Natural killer cell (primary cell): ENCODE measurements at regions not wholly inside any gene's neighbourhood (a gene's known extent, or its start where the extent isn't known, plus 50 kb on each side); places are given as distances from the start of the nearest gene placed in this dataset.
A peak's percentile ranks its signal among the peaks of the same experiment; 100 is the strongest.

Experiments
- ATAC-seq, 3 donors: fragments of 150-1000 bp in 2 of 3; fragments of 200-7000 bp in 1 of 3; cut with Tn5 transposase; 1 replicate in 1 of 3; 2 replicates in 2 of 3; pipeline ENCODE4 v1.10.0; 2021; ENCODE audit warnings: mild to moderate bottlenecking in 2 of 3, moderate library complexity in 2 of 3
- DNase-seq, 2 donors: peaks; one replicate each; pipeline versions ENCODE4 v3.0.0 to v3.0.0-alpha.2; 2013 to 2021; ENCODE audit warnings: mixed read lengths in 1 of 2
- H3K27ac ChIP-seq: one replicate; pipeline ENCODE4 v1.5.1; 2013; ENCODE audit warnings: mild to moderate bottlenecking, low read length
- H3K27me3 ChIP-seq: one replicate; pipeline ENCODE4 v1.6.1; 2013; ENCODE audit warnings: low read length; ENCODE audit not compliant: control insufficient read depth, insufficient read depth
- H3K36me3 ChIP-seq: one replicate; pipeline ENCODE4 v1.6.1; 2013; ENCODE audit warnings: low read length; ENCODE audit not compliant: control insufficient read depth, insufficient read depth
- H3K4me1 ChIP-seq: one replicate; pipeline ENCODE4 v1.6.1; 2013; ENCODE audit warnings: low read length; ENCODE audit not compliant: control insufficient read depth, insufficient read depth
- H3K4me3 ChIP-seq: one replicate; pipeline ENCODE4 v1.5.1; 2013; ENCODE audit warnings: low read length
- H3K9me3 ChIP-seq: one replicate; pipeline ENCODE4 v1.6.1; 2013; ENCODE audit warnings: low read length; ENCODE audit not compliant: control insufficient read depth, insufficient read depth
- H3K27ac Mint-ChIP-seq, 2 donors: one replicate each; pipeline ENCODE4 v1.8.0; 2022; ENCODE audit warnings: mild to moderate bottlenecking in 2 of 2, mixed read lengths in 2 of 2, moderate library complexity in 1 of 2
- H3K27me3 Mint-ChIP-seq, 2 donors: one replicate each; pipeline ENCODE4 v1.8.0; 2022; ENCODE audit warnings: low read depth in 2 of 2, mixed read lengths in 2 of 2
- H3K36me3 Mint-ChIP-seq: one replicate; pipeline ENCODE4 v1.8.0; 2022; ENCODE audit warnings: mixed read lengths
- H3K4me1 Mint-ChIP-seq, 2 donors: one replicate each; pipeline ENCODE4 v1.8.0; 2022; ENCODE audit warnings: mixed read lengths in 2 of 2
- H3K4me3 Mint-ChIP-seq: one replicate; pipeline ENCODE4 v1.8.0; 2022; ENCODE audit warnings: mild to moderate bottlenecking, moderate library complexity, mixed read lengths
- H3K9me3 Mint-ChIP-seq, 2 donors: one replicate each; pipeline ENCODE4 v1.8.0; 2022; ENCODE audit warnings: mixed read lengths in 2 of 2
- CTCF ChIP-seq: fragments of 200-600 bp; IDR thresholded peaks from one replicate; pipeline ENCODE4 v1.8.0; 2022; ENCODE audit warnings: antibody characterized with exemption
- WGBS: methylation state at CpG from one replicate; pipeline ENCODE4 v1.1.7; 2013; ENCODE audit warnings: missing lambda C conversion rate; ENCODE audit not compliant: insufficient coverage; 5-methylcytosine and 5-hydroxymethylcytosine counted together
- intact Hi-C: fragments of 100-400 bp; cut with micrococcal nuclease; formaldehyde crosslinking; loops from one replicate; pipeline ENCODE4 v1.14.2; 2022

DNA sequence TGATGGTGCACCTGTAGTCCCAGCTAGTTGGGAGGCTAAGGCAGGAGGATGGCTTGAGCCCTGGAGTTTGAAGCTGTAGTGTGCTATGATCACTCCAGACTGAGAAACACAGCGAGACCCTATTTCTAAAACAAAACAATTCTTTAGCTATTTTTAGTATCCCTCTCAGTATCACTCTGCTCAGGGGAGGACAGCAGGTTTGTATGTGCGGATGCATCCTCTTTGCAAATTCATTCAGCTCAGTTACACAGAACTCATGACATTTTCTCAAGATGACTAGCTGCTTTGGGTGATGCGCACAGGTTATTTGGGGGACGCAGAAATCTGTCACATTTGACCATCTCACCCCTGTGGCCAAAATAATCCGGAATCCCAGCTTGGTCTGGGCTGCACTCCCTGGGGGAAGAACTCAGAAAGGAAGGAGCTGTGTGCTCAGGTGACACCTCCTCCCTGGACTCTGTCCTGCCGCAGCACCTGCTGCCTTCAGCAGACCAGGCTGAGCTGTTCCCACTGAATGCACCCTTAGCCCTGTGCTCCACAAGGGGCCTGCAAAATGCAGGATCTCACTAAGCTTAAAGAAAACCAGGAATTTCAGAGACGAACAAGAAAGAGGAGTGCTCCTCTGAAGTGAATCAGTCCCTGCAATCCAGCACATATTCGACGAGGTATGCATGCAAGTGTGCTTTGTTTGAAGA, 89.5 kb upstream of the PGBD5 start:
- no peak overlapping the region for H3K4me3 ChIP-seq
- Mint-ChIP-seq H3K36me3 (no peaks in the 10 kb centered on the region), H3K4me1 (no peaks in the 10 kb centered on the region), H3K4me3 (no peak overlapping the region), H3K27me3 (peaks cover 2 to 24% of the 10 kb centered on the region in 2 donors), H3K27ac (no peak overlapping the region), H3K9me3 (no peaks in the 10 kb centered on the region)
- no peak for ATAC-seq
- 62% methylated on average over 9 of the region's 9 CpGs for WGBS
- H3K9me3 ChIP-seq = no peaks in the 10 kb centered on the region
- no peaks in the 10 kb centered on the region for H3K4me1 ChIP-seq
- no peak for DNase-seq
- H3K27me3 ChIP-seq = no peaks in the 10 kb centered on the region
- no peak for TF ChIP-seq CTCF
- intact Hi-C loops = no loop called here
- H3K36me3 ChIP-seq = no peaks in the 10 kb centered on the region
- no peak overlapping the region for H3K27ac ChIP-seq

- H3K27ac ChIP-seq = no peak overlapping the region
- 100% methylated on average over 1 of the region's 1 CpG for WGBS
- DNase-seq (no peak), ATAC-seq (no peak)
- no peaks in the 10 kb centered on the region for H3K36me3 Mint-ChIP-seq
- intact Hi-C loops = no loop called here
- no peak overlapping the region for H3K27ac Mint-ChIP-seq
- H3K4me3 ChIP-seq = no peak overlapping the region
- no peaks in the 10 kb centered on the region for H3K9me3 Mint-ChIP-seq
- no peaks in the 10 kb centered on the region for H3K27me3 ChIP-seq
- no peaks in the 10 kb centered on the region for H3K9me3 ChIP-seq
- H3K36me3 ChIP-seq = no peaks in the 10 kb centered on the region
- peaks cover 7 to 11% of the 10 kb centered on the region in 2 donors for H3K4me1 Mint-ChIP-seq
- no peak for TF ChIP-seq CTCF
- H3K27me3 Mint-ChIP-seq = peaks cover 12 to 31% of the 10 kb centered on the region in 2 donors
- no peak overlapping the region for H3K4me3 Mint-ChIP-seq
- peaks cover 8% of the 10 kb centered on the region for H3K4me1 ChIP-seq
Observed at GRCh38 chr1:230510496-230510895, 84.4 kb upstream of the PGBD5 start.

DNA sequence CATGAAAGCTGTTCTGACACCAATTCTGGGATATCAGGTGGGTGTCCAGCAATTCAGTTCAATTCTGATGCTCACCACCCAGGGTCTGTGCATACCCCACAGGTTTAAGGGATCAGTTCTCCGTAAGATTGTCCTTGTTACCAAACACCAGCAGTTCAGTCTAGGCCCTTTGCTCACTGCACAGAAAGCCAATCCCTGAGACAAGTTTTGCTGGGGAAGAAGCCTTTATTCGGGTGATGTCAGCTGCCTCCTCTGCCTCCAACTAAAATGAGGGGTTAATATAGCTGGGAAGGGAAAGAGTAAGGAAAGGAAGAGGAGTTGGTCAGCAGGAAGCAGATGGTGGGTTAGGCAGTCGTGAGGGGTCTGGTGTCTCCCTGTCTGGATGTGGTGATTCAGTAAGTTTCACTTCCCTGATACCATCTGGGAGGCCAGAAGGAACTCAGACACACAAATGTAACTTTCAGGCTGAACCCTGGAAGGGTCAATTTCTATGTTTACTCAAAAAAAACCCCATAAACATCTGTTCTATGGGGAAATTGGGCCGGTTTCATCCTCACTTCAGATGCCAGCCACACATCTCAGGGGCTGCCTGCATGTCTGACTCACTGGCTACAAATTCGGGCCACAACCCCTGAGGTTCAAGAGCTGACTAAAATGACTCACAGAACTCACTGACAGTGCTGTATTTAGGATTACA, 83.3 kb upstream of the PGBD5 start:
- Histone ChIP-seq H3K36me3 (no peaks in the 10 kb centered on the region), H3K4me1 (peaks cover 8% of the 10 kb centered on the region), H3K4me3 (no peak overlapping the region), H3K9me3 (no peaks in the 10 kb centered on the region), H3K27ac (no peak overlapping the region), H3K27me3 (no peaks in the 10 kb centered on the region)
- 48% methylated on average over 5 of the region's 5 CpGs for WGBS
- H3K9me3 Mint-ChIP-seq = no peaks in the 10 kb centered on the region
- intact Hi-C loops = no loop called here
- peaks cover 11 to 26% of the 10 kb centered on the region in 2 donors for H3K27me3 Mint-ChIP-seq
- no peak for TF ChIP-seq CTCF
- H3K27ac Mint-ChIP-seq = no peak overlapping the region
- no peak overlapping the region for H3K4me3 Mint-ChIP-seq
- H3K4me1 Mint-ChIP-seq = peaks cover 7 to 11% of the 10 kb centered on the region in 2 donors
- H3K36me3 Mint-ChIP-seq = no peaks in the 10 kb centered on the region
- peak in 2 of 3 donors; percentile 10 to 28 for ATAC-seq
- DNase-seq = no peak
